GM18508 (cell line): ENCODE measurements at regions not wholly inside any gene's neighbourhood (a gene's known extent, or its start where the extent isn't known, plus 50 kb on each side); places are given as distances from the start of the nearest gene placed in this dataset.

ENCODE experiments used
- ATAC-seq: cut with Tn5 transposase; IDR thresholded peaks from one replicate; pipeline ENCODE4 v1.9.1; 2021; ENCODE audit warnings: moderate number of reproducible peaks; ENCODE audit not compliant: insufficient read depth, unreplicated experiment

DNA sequence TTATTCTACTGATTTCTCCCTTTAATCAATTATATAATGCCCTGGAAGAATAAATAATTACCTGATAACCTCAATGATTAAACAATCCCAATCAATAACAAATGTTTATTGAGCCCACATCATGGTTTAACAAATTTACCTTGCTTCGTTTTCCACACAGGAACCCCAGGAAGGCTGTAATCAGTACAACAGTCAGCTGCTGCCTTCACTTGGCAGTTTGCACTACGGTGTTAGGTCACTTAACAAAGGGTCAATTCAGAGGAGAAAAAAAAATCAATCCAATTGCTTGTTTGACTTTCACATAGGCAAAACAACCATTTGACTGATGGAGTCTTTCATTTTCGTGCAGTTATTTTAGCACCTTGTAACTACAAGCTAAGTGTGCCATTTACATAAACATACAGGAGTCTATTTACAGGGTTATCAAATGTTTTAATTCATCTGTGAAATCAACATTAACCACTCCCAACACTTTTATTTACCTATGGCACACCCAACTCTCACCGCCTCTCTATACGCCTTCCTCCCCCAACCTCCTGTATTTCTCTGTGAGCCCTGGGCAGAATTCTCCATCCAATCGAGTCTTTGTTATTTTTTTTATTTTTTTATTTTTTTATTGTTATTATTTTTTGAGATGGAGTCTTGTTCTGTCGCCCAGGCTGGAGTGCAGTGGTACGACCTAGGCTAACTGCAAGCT is 140.4 kb upstream of the TAB2 start:
- no peak for ATAC-seq

DNA sequence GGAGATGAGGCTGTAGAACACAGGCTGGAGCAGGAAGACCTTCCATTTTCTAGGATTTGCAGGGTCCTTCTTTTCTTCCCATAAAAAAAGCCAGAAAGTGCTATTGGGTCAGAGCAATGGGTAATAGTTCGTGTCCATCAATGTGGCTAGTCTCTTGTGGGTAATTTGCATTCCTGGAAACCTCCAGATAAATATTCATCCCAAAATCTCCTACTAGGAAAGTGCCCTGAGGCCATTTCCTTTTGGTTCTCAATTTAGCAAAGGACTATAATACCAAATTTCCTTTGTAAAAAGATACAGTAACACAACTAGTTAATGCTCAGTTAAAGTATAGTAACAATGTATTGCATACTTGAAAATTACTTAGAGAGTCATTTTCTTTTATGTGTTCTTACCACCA is 138.1 kb upstream of the TAB2 start:
- no peak for ATAC-seq

DNA sequence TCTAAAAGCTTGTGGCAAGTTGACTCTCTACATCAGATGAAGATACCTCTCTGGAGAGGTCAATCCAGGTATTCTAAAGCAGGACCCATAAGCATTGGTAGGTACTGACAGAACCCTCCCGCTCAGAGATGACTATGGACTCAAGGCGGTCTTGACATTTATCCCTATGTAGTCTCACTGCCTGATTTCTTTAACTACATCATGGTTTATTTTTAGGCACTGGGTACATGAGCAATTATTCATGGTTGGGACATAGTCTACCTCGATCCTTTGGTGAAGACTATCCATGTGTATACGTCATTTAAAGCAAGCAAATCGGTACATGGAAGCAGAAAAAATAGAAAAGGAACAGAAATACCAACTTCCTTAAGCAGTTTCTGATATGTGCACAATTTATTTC is 136.2 kb upstream of the TAB2 start:
- ATAC-seq: no peak

DNA sequence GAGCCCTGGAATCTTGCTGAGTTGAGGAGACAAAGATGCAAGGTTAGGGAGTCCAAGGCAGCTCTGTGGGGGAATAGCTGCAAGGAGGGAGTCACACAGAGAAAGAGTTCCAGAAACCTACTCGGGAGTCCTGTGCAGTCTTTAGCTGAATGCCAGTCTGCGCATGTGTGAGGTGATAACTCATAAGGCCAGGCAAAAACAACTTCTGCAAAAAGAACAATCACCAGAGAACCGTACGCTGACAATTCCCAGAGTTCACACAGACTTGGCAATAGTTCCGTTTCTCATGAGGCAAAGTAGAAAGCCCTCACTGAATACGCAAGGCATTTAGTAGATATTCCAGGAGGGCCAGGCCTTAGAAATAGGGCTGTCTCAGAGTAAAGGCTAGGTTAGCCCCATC is 135.2 kb upstream of the TAB2 start:
- no peak for ATAC-seq

DNA sequence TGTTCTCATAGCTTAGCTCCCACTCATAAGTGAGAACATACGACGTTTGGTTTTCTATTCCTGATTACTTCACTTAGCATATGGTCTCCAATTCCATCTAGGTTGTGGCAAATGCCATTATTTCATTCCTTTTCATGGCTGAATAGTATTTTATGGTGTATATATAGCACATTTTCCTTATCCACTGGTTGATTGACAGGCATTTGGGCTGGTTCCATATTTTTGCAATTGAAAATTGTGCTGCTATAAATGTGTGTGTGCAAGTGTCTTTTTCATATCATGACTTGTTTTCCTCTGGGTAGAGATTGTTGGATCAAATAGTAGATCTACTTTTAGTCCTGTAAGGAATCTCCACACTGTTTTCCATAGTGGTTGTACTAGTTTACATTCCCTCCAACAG is 133.0 kb upstream of the TAB2 start:
- no peak for ATAC-seq

DNA sequence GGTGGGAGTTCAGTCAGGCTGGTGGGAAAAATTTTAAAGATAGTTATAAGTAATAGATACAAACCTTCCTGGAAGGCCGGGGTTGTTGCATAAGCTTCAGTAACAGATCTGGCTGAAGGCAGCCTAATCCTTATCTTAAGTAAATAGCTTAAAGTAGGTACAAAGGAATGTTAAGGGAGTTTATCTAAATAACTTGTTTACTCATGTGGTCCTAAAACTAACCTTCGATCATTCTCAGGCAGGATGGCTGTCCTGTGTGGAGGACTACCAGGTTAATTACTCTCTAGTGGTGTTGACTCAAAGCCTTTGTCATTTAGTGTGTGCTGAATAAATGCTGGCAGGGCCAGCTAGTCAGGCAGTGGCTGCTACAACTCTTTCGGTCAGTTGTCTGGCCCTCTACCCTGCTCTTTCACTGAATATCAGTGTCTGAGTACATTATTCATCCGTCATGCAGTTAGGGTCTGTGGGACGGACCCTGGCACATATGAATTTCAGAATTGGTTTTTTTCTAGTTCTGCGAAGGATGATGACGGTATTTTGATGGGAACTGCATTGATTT is 131.6 kb upstream of the TAB2 start:
- no peak for ATAC-seq

DNA sequence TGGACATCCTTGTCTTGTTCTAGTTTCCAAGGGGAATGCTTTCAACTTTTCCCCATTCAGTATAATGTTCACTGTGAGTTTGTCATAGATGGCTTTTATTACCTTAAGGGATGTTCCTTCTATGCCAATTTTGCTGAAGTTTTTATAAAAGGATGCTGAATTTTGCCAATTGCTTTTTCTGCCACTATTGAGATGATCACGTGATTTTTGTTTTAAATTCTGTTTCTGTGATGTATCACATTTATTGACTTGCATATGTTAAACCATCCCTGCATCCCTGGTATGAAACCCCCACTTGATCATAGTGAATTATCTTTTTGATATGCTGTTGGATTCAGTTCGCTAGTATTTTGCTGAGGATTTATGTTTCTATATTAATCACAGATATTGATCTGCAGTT is 130.6 kb upstream of the TAB2 start:
- no peak for ATAC-seq

DNA sequence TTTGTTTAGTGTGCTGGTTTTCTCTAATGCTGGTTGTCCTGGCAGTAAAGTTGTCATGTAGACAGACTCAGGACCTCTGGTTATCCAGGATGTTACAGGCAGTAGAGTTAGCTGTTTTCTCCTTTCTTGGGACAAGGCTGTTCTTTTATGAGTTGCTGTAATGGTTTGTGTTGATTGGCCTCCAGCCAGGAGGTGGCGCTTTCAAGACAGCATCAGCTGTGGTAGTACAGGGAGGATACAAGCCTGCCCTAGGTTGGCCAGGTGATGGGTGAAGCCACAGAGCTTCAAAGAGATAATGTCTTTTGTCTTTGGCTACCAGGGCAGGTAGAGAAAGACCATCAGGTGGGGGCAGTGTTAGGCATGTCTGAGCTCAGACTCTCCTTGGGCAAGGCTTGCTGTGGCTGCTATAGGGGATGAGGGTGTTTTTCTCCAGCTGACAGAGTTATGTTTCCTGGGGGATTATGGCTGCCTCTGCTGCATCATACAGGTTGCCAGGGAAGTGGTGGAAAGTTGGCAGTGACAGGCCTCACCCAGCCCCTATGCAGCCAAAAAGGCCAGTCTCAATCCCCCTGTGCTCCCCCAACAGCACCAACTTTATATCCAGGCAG is 127.2 kb upstream of the TAB2 start:
- ATAC-seq: no peak

DNA sequence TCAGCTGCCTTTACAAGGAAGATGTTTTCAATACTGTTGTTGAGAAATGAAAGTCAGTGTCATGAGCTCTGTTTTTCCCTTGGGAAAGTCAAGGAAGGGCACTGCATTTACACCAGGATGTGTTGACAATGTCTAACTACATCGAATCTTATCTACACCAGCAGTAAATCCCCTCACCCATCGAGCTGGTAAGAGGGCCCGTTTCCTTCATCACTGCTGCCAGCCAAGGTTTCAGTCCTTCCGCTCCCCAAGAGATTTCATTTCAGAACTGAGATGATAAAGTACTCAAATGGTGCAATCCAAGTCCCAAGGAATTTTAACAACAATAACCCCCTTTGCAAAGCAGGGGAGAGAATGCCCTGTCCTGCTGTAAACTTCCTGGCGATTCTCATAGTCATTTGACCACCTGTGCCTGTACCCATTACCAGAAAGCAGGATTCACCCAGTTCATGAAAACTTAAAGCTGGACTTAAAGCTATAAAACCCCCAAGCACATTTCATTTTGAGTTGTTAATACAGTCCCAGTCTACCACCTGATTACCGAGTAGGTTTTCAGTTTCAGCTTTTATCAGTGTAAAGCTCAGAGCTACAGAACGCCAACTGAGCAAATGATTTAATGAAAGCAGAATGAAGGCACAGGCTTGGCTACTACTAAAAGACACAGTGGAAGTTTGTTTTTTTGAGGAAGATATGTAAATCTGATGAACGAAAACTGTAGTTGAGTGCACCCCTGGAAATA is 122.5 kb upstream of the TAB2 start:
- no peak for ATAC-seq

DNA sequence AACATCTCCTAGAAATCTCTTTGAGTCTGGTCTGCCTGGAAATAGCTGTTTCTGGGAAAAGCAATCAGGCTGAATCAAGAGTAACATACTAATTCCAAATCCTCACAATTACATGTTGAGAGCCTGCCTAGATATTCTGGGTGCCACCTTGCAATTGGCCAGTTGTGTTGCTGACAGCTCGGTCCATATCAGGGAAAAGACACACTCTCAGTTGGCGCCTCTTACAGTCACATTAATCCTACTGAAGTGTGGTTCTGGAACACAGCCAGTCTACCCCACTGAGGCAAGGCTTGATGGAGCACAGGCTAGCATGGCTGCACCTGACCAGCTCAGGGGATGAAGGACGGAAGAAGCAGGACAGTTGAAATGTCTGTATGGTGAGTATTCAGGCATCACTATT is 121.4 kb upstream of the TAB2 start:
- ATAC-seq: no peak

DNA sequence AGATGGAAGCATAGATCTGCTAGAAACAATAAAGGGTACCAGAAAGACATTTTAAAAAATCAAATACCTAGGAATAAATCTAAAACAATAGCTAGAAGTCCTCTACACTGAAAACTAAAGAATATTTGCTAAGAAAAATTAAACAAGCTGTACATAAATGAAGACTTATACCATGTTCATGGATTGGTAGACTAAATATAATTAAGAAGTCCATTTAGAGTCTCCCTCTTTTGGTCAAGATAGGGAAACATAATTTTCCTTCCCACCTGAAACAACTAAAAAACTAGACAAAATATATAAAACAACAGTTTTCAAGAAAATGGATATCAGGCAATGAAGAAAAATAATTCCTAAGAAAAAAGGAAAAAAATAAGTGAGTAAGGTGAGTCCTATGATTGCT is 120.0 kb upstream of the TAB2 start:
- ATAC-seq: no peak

DNA sequence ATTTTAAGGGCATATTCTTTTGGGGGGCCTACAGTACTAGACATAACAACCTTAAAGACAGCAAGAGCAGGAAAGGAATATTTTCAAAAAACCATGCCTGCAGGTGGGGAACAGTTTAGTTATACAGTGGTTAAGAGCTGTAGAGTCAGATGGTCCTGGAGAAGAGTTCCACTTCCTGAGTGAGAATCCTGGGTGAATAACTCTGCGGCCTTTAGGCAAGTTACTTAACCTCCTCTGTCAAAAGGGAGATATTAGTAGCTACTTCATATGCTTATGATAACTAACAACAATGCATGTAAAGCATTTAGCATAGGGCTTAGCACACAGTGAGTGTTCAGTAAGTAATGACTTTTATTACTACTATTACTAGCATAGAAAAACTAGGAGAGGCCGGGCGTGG is 119.2 kb upstream of the TAB2 start:
- ATAC-seq: no peak

DNA sequence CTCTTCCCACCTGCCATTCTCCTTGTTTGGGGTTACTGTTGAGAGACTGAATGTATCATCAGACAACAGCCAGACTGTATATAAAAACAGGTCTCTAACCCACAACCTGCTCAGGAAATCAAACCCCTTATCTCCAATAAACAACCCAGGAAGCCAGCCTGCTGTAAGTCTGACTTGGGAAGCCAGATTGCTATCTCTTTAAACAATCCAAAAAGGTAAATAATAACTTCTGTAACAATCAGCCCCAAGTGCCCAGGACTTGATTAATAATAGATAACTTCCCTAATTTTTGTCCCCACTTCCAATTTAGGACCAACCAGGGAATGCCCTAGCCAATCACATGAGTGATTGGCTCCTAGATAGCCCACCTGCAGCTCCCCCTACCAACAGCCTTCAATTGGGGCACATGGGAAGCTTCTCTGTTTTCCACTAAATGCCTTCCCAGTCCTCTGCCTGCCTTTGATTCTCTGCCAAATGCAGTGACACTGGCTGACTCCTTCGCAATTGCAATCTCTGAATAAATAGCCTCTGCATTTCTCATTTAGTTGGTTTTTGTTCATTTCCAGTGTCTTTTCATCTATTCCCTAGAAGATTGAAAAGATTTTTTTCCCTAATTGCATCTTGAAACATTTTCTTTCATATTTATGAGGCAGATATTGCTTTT is 117.1 kb upstream of the TAB2 start:
- ATAC-seq: no peak

DNA sequence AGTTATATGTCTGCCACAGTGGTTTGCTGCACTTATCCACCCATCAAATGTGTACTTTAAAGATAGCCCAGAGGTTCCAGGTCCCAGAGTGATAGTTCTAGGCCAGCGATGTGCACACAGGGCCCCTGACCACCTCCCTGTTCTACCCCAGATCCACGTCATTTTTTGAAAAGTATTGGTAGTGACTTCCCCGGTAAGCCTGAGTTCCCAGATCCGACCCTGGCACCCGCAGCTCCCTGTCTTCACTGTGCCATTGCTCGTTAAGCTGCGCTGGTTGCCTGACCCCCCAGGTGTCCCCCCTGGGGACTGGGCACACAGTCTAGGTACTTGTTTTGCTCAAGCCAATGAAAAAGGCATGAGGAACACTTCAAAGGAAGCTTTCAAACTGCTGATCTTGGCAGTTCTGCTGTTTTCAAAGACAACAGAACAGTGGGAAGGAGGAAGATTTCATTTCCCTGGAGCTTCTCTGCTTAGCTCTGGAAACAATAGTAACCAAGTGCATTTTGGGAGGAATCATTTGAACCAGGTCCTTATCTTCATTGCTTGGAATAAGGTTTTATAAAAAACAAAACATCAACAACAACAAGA is 116.3 kb upstream of the TAB2 start:
- ATAC-seq: no peak

DNA sequence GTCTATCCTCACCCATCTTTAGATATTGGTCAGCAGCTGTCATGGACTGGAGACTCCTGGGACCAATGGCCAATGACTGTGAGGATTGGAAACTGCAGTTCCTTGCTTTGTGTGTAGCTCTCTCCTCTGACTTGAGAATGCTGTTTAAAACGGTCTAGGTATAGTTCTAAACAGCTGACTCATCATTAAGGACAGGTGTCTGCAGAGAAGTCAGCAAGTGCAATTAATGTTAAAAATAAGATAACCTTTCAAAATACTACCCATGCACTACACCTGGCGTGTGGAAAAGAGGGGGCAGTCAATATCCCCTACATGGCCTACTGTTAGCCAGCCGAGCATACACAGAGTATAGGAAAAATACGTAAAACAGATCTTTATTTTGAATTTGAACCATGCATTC is 115.4 kb upstream of the TAB2 start:
- no peak for ATAC-seq

DNA sequence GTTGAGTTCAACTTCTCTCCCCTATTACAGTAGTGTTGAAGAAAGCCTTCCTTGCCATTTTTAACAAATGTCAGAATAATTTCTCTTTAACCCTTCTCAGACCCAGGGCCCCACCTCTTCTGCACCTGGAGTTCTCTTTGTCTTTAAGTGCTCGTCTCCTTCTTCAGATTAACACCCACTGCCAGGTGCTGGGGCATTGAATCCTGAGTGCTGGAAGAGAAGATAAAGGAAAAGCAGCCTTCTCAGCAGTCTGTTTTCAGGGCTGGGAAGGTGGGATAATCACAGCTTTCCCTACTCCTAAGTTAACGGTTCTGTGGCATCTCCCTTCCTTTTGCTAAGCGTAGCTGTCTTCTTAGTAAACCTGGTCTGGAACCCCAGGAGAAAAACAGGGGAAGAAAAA is 114.6 kb upstream of the TAB2 start:
- ATAC-seq: no peak

DNA sequence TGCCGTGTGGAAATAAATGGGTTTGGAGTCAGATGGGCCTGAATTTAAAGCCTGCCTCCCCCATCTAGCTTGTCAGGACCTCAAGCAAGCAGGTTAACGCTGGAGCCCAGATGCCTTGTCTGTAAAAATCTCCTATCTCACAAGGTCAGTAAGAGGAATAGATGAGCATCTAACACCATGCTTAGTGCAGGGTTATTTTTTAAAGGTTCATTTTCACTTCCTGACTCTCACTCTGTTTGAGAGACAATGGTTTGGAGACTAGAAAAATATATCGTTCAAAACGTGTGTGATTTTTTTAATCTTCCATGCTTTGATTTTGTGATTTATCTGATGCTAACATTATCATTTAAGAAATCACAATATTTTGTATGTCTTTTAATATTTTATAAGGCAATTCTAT is 114.0 kb upstream of the TAB2 start:
- ATAC-seq: no peak

DNA sequence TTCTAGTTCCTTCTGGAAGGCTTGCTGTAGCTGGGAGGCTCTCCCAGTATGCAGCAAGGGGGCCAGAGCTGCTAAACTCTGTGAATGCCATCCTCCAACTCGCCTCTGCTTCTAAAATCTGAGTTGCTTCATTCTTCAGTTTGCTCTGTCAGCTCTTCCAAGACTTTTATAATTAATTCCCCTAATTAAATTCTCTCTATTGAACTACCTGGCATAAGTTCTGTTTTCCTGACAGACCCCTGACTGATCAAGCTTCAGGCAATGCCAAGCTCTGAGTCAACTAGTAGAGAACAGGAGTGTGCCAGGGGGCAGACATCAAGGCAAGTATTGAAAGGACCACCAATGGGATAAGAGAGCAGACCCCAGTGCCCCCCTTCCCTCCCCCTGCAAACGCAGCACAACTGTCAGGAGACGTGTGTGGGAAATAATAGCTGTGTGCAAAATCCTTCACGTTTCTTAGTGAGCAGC is 109.3 kb upstream of the TAB2 start:
- ATAC-seq: no peak

DNA sequence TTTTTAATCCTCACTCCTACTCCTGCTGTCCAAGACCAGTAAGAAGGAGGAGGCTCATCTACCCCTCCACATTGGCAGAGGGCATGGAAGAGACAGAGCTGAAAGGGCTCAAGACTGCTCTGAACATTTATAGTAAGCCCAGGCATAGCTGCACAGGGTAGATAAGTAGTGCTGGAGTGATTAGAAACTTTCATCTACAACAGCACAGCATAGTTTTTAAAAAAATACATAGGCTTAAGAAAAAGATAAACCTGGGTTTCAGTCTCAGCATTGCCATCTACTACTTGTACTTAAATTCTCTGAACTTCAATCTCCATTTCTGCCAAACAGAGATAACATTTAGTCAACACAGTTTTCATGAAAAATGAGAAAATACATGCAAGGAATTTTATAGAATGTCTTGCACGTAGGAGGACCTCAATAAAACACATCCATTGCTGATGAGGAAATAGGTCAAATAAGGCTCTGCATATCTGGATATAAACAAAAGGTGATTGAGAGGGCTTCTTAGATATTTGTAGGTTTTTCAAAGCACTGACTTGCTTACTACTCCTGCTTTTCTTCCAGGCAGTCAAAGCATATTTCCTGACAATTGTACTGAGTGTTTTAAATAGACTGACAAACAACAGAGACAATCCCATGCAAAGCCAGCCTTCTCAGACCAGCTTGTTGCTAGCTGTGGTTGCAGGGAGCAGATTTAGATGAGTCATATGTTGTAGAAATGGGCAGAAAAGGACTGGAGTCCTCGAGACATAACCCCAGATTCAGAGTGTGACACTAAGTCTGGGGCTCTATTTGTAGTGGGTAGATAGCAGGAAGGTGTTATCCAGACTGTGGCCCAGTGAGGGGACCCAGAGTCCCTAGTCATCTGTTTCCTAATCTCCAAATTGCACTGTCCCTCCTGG is 107.4 kb upstream of the TAB2 start:
- ATAC-seq: no peak
